HL-60 (cell line): ENCODE measurements at regions not wholly inside any gene's neighbourhood (a gene's known extent, or its start where the extent isn't known, plus 50 kb on each side); places are given as distances from the start of the nearest gene placed in this dataset.
A peak's percentile ranks its signal among the peaks of the same experiment; 100 is the strongest.
"Not testable (repeated sequence)": the region's sequence is repeated elsewhere in the genome, so short reads cannot be mapped to it uniquely, and the experiment has no call there.

Experiments
- DNase-seq, 2 experiments: peaks; one replicate each; pipeline ENCODE4 v3.0.0-alpha.2; 2010 to 2020; ENCODE audit warnings: low read depth in 1 of 2, low spot score in 1 of 2
- H3K27ac ChIP-seq: fragments of 250-450 bp; sonication (Bioruptor Pico); replicated peaks from 2 replicates; pipeline ENCODE4 v1.5.1; 2020; ENCODE audit warnings: mild to moderate bottlenecking, moderate library complexity
- H3K27me3 ChIP-seq: fragments of 250-450 bp; sonication (Bioruptor Pico); 2 replicates; pipeline ENCODE4 v1.5.1; 2021; ENCODE audit warnings: mild to moderate bottlenecking, moderate library complexity; ENCODE audit not compliant: insufficient read depth, poor library complexity, severe bottlenecking
- H3K4me3 ChIP-seq: replicated peaks from 2 replicates; pipeline ENCODE4 v1.5.1; 2011; ENCODE audit warnings: mild to moderate bottlenecking, control low read depth, low read length; ENCODE audit not compliant: insufficient read depth
- GABPA ChIP-seq: IDR thresholded peaks from 2 replicates; pipeline ENCODE4 v1.6.1; 2012; ENCODE audit warnings: low read depth
- POLR2AphosphoS5 ChIP-seq: IDR thresholded peaks from 2 replicates; pipeline ENCODE4 v1.6.1; 2012; ENCODE audit warnings: low read depth
- SPI1 ChIP-seq: IDR thresholded peaks from 2 replicates; pipeline ENCODE4 v1.6.1; 2012; ENCODE audit warnings: low read depth, mild to moderate bottlenecking, borderline replicate concordance
- TF ChIP-seq, protein P1 (sequence below): IDR thresholded peaks from one replicate; pipeline ENCODE4 v1.5.1; 2011; ENCODE audit warnings: low read length, control low read depth, inconsistent platforms; ENCODE audit not compliant: insufficient read depth
- TF ChIP-seq, protein P2 (sequence below): IDR thresholded peaks from 2 replicates; pipeline ENCODE4 v1.6.1; 2012; ENCODE audit warnings: low read depth; ENCODE audit not compliant: insufficient replicate concordance

DNA sequence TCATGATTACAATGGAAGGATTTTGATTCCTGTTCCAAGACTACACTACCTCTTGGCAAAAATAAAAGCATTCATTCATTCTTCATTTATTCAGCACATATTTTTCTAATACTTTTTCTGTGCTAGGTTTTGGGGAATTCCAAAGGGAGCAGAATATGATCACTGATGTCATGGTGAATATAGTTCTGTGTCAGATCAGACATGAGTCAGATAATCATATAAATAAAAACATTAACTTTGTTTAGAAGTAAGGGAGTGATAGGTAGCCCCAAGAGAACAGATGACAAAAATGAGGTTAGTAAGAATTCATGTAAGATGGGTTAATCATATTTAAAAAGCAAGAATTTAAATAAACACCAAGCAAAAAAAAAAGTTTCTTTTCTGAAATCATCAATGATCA is 94.1 kb upstream of the RANBP6 start:
- TF ChIP-seq GABPA: no peak
- TF ChIP-seq, protein P1, sequence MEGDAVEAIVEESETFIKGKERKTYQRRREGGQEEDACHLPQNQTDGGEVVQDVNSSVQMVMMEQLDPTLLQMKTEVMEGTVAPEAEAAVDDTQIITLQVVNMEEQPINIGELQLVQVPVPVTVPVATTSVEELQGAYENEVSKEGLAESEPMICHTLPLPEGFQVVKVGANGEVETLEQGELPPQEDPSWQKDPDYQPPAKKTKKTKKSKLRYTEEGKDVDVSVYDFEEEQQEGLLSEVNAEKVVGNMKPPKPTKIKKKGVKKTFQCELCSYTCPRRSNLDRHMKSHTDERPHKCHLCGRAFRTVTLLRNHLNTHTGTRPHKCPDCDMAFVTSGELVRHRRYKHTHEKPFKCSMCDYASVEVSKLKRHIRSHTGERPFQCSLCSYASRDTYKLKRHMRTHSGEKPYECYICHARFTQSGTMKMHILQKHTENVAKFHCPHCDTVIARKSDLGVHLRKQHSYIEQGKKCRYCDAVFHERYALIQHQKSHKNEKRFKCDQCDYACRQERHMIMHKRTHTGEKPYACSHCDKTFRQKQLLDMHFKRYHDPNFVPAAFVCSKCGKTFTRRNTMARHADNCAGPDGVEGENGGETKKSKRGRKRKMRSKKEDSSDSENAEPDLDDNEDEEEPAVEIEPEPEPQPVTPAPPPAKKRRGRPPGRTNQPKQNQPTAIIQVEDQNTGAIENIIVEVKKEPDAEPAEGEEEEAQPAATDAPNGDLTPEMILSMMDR: no peak
- TF ChIP-seq, protein P2, sequence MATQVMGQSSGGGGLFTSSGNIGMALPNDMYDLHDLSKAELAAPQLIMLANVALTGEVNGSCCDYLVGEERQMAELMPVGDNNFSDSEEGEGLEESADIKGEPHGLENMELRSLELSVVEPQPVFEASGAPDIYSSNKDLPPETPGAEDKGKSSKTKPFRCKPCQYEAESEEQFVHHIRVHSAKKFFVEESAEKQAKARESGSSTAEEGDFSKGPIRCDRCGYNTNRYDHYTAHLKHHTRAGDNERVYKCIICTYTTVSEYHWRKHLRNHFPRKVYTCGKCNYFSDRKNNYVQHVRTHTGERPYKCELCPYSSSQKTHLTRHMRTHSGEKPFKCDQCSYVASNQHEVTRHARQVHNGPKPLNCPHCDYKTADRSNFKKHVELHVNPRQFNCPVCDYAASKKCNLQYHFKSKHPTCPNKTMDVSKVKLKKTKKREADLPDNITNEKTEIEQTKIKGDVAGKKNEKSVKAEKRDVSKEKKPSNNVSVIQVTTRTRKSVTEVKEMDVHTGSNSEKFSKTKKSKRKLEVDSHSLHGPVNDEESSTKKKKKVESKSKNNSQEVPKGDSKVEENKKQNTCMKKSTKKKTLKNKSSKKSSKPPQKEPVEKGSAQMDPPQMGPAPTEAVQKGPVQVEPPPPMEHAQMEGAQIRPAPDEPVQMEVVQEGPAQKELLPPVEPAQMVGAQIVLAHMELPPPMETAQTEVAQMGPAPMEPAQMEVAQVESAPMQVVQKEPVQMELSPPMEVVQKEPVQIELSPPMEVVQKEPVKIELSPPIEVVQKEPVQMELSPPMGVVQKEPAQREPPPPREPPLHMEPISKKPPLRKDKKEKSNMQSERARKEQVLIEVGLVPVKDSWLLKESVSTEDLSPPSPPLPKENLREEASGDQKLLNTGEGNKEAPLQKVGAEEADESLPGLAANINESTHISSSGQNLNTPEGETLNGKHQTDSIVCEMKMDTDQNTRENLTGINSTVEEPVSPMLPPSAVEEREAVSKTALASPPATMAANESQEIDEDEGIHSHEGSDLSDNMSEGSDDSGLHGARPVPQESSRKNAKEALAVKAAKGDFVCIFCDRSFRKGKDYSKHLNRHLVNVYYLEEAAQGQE: no peak
- no peak for TF ChIP-seq SPI1
- TF ChIP-seq POLR2AphosphoS5: no peak
- DNase-seq: no peak
- Histone ChIP-seq H3K27ac (no peak overlapping the region), H3K4me3 (no peak overlapping the region), H3K27me3 (no peaks in the 10 kb centered on the region)

DNA sequence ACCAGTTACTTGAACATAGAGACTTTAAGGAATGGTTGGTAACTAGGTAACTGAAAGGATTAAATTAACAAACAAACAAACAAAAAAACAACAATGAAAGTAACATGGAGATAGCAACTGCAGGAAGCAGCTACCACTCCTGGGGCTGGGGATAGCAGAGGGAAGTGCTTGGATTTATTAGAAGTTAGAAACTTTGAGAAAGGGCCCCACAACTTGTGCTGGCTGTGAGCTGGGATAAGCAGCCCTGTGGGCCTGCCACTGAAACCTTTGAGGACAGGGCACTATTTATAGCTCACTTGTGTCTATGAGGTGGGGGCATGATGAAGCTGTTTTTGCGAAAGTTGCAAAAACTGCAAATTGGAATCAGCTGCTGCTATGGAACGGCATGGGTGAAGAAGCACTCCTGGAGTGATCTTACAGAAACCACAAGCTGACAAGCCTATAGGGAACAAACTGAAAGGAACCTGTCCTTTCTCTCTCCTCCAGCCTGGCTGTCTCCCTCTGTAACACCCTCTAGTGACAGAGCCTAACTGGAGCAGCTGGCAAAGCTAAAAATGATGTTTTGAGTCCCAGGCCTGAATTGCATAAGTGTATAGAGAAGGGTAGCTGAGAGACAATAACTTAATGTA is 91.4 kb upstream of the RANBP6 start:
- no peak overlapping the region for H3K27ac ChIP-seq
- peak; percentile 0; the same call in 1 of the 2 replicates for TF ChIP-seq SPI1
- TF ChIP-seq, protein P1: peak; percentile 34
- no peak for TF ChIP-seq POLR2AphosphoS5
- no peaks in the 10 kb centered on the region for H3K27me3 ChIP-seq
- DNase-seq: peak; percentile 5 to 65
- H3K4me3 ChIP-seq: no peak overlapping the region

DNA sequence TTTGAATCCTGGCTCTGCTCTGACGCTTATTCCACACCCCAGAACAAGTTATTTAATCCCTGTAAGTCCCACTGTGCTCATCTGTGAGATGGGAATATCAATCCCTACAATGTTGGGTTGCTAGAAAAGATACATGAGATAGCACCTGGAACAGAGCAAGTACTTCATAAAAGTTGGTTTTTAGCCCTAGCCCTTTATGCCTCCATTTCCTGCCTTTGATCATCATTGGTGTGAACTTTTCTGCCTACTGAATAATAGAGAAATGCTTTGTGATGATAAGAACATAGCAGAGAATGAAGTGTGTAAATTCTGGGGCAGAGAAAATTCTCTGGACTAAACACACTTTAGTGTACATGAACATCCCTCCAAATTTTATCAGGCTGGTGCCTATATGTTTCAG is 90.3 kb upstream of the RANBP6 start:
- Histone ChIP-seq H3K27ac (no peak overlapping the region), H3K4me3 (no peak overlapping the region), H3K27me3 (no peaks in the 10 kb centered on the region)
- TF ChIP-seq POLR2AphosphoS5 (no peak), SPI1 (no peak), GABPA (no peak)
- TF ChIP-seq, protein P2: no peak
- TF ChIP-seq, protein P1: no peak
- DNase-seq: no peak

DNA sequence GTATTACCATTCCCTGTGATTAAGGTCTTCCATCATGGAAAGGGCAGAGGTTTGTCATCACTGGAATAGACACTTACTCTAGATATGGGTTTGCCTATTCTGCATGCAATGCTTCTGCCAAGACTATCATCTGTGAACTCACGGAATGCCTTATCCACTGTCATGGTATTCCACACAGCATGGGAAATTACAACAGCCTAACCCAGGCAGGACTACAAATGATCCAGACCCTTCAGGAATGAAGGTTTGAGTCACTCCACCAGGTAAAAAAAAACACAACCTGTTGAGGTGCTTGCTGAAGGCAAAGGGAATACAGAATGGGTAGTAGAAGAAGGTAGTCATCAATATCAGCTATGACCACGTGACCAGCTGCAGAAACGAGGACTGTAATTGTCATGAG is 89.0 kb upstream of the RANBP6 start:
- H3K27ac ChIP-seq, DNase-seq, H3K27me3 ChIP-seq, H3K4me3 ChIP-seq: not testable (repeated sequence)

DNA sequence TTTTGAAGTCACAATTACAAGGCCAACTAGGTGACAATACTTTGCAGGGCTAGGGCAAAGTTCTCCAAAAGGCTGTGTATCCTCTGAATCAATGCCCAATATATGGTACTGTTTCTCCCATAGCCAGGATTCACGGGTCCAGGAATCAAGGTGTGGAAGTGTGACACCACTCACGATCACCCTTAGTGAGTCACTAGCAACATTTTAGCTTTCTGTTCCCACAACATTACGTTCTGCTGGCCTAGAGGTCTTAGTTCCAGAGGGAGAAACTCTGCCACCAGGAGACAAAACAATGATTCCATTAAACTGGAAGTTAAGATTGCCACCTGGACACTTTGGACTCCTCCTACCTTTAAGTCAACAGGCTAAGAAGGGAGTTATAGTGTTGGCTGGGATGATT is 88.5 kb upstream of the RANBP6 start:
- not testable (repeated sequence) for H3K27me3 ChIP-seq, DNase-seq, H3K27ac ChIP-seq, H3K4me3 ChIP-seq

DNA sequence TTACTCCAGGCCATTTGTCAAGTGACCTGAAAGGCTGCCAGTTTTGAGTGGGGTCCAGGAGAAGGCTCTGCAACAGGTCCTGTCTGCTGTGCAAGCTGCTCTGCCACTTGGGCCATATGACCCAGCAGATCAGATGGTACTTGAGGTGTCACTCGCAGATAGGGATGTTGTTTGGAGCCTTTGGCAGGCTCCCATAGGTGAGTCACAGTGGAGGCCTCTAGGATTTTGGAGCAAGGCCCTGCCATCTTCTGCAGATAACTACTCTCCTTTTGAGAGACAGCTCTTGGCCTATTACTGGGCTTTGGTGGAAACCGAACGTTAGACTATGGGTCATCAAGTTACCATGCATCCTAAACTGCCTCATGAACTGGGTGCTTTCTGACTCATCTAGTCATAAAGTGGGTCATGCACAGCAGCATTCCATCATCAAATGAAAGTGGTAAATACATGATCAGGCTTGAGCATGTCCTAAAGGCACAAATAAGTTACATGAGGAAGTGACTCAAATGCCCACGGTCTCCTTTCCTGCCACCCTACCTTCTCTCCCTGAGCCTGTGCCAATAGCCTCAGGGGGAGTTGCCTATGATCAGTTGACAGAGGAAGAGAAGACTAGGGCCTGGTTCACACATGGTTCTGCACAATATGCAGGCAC is 87.0 kb upstream of the RANBP6 start:
- not testable (repeated sequence) for DNase-seq, H3K27ac ChIP-seq, H3K27me3 ChIP-seq, H3K4me3 ChIP-seq

DNA sequence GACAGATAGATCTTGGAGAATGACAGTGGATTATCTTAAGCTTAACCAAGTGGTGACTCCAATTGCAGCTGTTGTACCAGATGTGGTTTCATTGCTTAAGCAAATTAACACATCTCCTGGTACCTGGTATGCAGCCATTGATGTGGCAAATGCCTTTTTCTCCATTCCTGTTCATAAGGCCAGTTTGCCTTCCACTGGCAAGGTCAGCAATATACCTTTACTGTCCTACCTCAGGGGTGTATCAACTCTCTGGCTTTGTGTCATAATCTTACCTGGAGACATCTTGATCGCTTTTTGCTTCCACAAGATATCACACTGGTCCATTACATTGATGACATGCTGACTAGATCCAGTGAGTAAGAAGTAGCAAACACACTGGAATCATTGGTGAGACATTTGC is 86.3 kb upstream of the RANBP6 start:
- DNase-seq, H3K4me3 ChIP-seq, H3K27ac ChIP-seq, H3K27me3 ChIP-seq: not testable (repeated sequence)

DNA sequence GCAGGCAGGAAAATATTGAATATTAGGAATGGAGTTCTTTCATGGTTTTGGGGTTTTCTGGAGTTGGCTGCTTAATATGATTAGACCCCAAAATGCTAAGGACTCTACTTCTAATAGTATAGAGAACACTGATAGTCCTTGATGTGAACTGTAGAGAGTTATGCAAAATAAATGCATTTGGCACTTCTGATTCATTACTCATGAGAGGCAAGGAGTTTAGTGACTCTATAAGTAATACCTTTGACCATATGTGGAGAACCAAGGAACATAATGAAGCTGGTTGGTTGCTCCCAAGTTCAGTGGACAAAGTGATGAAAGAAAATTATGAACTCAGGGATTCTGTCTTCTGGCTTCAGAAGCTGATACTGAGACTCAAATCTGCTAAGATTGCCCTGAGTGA is 83.9 kb upstream of the RANBP6 start:
- not testable (repeated sequence) for H3K4me3 ChIP-seq, H3K27ac ChIP-seq, H3K27me3 ChIP-seq, DNase-seq
